ENCODE measurements at regions not wholly inside any gene's neighbourhood (a gene's known extent, or its start where the extent isn't known, plus 50 kb on each side); places are given as distances from the start of the nearest gene placed in this dataset.

GRCh38 chr2:239639421-239640185 is 238.8 kb upstream of the HDAC4 start:
- H3K27me3 Mint-ChIP-seq (ENCODE audit: unreplicated experiment): peaks cover 1% of the 10 kb centered on the region
- H3K36me3 Mint-ChIP-seq (ENCODE audit: low read depth, unreplicated experiment): no peaks in the 10 kb centered on the region
- no peaks in the 10 kb centered on the region for H3K4me1 Mint-ChIP-seq (ENCODE audit: unreplicated experiment)
- no peaks in the 10 kb centered on the region for H3K9me3 Mint-ChIP-seq (ENCODE audit: unreplicated experiment)
- no peak overlapping the region for H3K4me3 Mint-ChIP-seq (ENCODE audit: unreplicated experiment)
- no peak for TF ChIP-seq CTCF (IDR thresholded peaks at IDR 0.05; ENCODE audit: unreplicated experiment)
- no peak overlapping the region for H3K27ac Mint-ChIP-seq (ENCODE audit: unreplicated experiment)
- DNase-seq (ENCODE audit: low spot score): no peak

- Mint-ChIP-seq H3K4me3 (ENCODE audit: unreplicated experiment) (no peak overlapping the region), H3K27me3 (ENCODE audit: unreplicated experiment) (peaks cover 1% of the 10 kb centered on the region), H3K36me3 (ENCODE audit: low read depth, unreplicated experiment) (no peaks in the 10 kb centered on the region), H3K9me3 (ENCODE audit: unreplicated experiment) (no peaks in the 10 kb centered on the region), H3K27ac (ENCODE audit: unreplicated experiment) (no peak overlapping the region), H3K4me1 (ENCODE audit: unreplicated experiment) (no peaks in the 10 kb centered on the region)
- DNase-seq (ENCODE audit: low spot score): no peak
- TF ChIP-seq CTCF (IDR thresholded peaks at IDR 0.05; ENCODE audit: unreplicated experiment): no peak
Measured at GRCh38 chr2:239638376-239638775, 237.6 kb upstream of the HDAC4 start.

- Mint-ChIP-seq H3K4me1 (ENCODE audit: unreplicated experiment) (no peaks in the 10 kb centered on the region), H3K36me3 (ENCODE audit: low read depth, unreplicated experiment) (no peaks in the 10 kb centered on the region), H3K27me3 (ENCODE audit: unreplicated experiment) (peaks cover 1% of the 10 kb centered on the region), H3K4me3 (ENCODE audit: unreplicated experiment) (no peak overlapping the region), H3K27ac (ENCODE audit: unreplicated experiment) (no peak overlapping the region), H3K9me3 (ENCODE audit: unreplicated experiment) (no peaks in the 10 kb centered on the region)
- no peak for DNase-seq (ENCODE audit: low spot score)
- TF ChIP-seq CTCF (IDR thresholded peaks at IDR 0.05; ENCODE audit: unreplicated experiment): no peak
Measured at GRCh38 chr2:239636808-239637207, 236.0 kb upstream of the HDAC4 start.

- no peaks in the 10 kb centered on the region for H3K4me1 Mint-ChIP-seq (ENCODE audit: unreplicated experiment)
- H3K4me3 Mint-ChIP-seq (ENCODE audit: unreplicated experiment): no peak overlapping the region
- H3K36me3 Mint-ChIP-seq (ENCODE audit: low read depth, unreplicated experiment): no peaks in the 10 kb centered on the region
- TF ChIP-seq CTCF (IDR thresholded peaks at IDR 0.05; ENCODE audit: unreplicated experiment): no peak
- DNase-seq (ENCODE audit: low spot score): no peak
- H3K9me3 Mint-ChIP-seq (ENCODE audit: unreplicated experiment): no peaks in the 10 kb centered on the region
- H3K27ac Mint-ChIP-seq (ENCODE audit: unreplicated experiment): no peak overlapping the region
- peaks cover 1% of the 10 kb centered on the region for H3K27me3 Mint-ChIP-seq (ENCODE audit: unreplicated experiment)
Measured at GRCh38 chr2:239634769-239635168, 233.9 kb upstream of the HDAC4 start.

- TF ChIP-seq CTCF (IDR thresholded peaks at IDR 0.05; ENCODE audit: unreplicated experiment): no peak
- Mint-ChIP-seq H3K27me3 (ENCODE audit: unreplicated experiment) (no peaks in the 10 kb centered on the region), H3K27ac (ENCODE audit: unreplicated experiment) (no peak overlapping the region), H3K36me3 (ENCODE audit: low read depth, unreplicated experiment) (no peaks in the 10 kb centered on the region), H3K4me3 (ENCODE audit: unreplicated experiment) (no peak overlapping the region), H3K4me1 (ENCODE audit: unreplicated experiment) (no peaks in the 10 kb centered on the region), H3K9me3 (ENCODE audit: unreplicated experiment) (no peaks in the 10 kb centered on the region)
- DNase-seq (ENCODE audit: low spot score): no peak
Measured at GRCh38 chr2:239630618-239631286, 229.9 kb upstream of the HDAC4 start.

All from endothelial cell (in vitro differentiated cells).